HG02885 (cell line): ENCODE measurements at regions not wholly inside any gene's neighbourhood (a gene's known extent, or its start where the extent isn't known, plus 50 kb on each side); places are given as distances from the start of the nearest gene placed in this dataset.
"Not testable (repeated sequence)": the region's sequence is repeated elsewhere in the genome, so short reads cannot be mapped to it uniquely, and the experiment has no call there.

ENCODE experiments used
- ATAC-seq: cut with Tn5 transposase; IDR thresholded peaks from one replicate; pipeline ENCODE4 v1.9.1; 2021; ENCODE audit warnings: mild to moderate bottlenecking; ENCODE audit not compliant: unreplicated experiment, poor library complexity

DNA sequence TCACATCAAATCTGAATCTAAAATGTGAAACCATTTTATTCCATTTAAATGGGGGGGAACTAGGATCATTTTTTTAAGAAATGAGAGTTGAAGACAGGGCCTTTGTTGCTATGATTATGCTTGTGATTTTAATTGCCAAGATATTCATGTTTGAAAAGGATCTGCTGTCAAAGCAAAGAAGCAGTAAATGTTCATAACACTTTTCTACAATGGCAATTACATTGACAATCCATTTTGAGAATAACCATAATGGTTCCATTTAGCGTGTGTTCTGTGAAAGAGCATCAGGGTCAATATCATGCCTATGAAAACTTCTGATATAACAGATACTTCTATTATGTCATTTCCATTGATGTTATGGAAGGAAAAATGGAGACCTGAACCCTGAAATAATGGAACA lies 745.8 kb upstream of the SGO1 start:
- ATAC-seq: no peak

DNA sequence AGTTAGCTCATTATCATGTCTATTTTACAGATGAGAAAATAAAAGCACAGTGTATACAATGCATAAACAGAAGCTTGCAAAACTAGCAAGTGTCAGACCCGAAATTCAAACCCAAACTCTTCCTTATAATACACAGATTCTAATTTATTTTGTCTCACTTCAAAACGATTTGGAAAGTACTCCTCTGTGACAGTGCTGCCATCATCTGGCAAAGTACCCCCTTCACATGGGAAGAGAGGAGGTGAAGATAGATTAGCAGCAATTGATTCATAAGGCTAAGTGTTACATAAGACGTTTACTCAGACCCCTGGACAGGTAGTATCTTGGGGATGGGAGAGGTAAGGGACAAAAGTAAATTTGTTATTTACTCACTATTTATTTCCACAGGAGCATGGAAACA lies 744.0 kb upstream of the SGO1 start:
- no peak for ATAC-seq

DNA sequence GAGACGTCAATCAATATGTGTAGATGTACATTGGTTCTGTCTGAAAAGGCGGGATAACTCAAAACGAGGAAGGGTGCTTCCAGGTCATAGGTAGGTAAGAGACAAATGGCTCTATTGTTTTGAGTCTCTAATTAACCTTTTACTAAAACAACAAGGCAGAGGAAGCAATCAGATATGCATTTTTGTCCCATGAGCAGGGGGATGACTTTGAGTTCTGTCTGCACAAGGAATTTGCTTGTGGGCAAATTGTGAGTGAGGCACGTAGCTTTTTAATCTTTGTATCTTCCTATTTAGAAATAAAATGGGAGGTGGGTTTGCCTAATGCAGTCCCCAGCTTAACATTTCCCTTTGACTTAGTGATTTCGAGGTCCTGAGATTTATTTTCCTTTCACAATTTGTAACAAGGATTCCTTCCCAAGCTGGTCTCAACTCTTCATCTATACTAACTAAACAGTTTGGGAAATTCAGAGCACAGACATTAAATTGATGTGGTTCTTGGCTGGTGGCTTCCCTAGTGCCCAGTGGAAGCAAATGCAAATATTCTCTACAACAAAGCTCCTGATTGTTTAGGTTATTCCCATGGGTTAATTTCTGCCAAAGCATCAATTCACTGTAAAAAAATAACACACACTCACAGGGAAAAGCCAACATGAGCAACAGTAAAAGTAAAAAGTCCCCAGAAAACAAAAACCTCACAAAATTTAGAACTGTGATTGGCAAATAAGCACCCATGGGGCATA lies 738.8 kb upstream of the SGO1 start:
- ATAC-seq: no peak

- not testable (repeated sequence) for ATAC-seq
Measured at GRCh38 chr3:20921112-20921511, 735.1 kb upstream of the SGO1 start.

GRCh38 chr3:20916951-20917606 lies 731.1 kb upstream of the SGO1 start:
- ATAC-seq: no peak

DNA sequence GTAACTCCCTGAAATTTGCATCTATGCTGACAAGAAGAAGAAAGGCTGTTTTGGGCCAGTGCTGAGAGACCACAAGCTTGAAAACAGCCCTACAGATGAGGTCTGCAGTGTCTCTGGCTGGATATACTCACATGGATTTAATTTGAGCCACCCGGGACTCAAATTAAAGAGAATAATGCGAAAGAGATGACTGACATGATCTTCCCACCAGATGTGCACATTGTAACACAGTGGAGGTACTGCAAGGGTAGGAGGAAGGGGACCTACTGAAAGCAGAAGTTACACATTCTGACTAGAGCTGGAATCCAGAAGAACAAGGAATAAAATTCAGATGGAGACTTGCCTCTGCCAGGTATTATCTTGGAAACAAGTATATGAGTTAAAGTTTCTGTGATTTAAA lies 728.3 kb upstream of the SGO1 start:
- no peak for ATAC-seq

DNA sequence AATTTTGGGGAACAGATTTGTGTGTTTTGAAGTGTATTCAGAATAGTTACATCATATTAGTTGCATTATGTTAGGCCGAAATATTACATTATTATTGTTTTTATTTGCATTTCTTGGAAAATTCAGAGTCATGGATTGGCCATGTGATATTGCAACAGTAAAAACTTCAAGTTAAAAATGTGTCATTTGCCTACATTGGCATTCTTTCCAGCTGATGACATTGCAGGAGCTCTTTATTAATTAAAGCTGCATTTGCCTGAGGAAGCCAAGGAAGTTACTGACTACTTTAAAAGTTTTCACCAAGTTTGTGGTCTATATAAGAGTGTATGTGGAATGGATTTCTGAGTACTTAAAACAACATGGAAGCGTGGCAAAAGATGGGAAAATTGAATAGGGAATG lies 726.4 kb upstream of the SGO1 start:
- ATAC-seq: no peak

GRCh38 chr3:20909511-20909910 lies 723.5 kb upstream of the SGO1 start:
- no peak for ATAC-seq

- no peak for ATAC-seq
Measured at GRCh38 chr3:20905210-20905805, 719.3 kb upstream of the SGO1 start.

DNA sequence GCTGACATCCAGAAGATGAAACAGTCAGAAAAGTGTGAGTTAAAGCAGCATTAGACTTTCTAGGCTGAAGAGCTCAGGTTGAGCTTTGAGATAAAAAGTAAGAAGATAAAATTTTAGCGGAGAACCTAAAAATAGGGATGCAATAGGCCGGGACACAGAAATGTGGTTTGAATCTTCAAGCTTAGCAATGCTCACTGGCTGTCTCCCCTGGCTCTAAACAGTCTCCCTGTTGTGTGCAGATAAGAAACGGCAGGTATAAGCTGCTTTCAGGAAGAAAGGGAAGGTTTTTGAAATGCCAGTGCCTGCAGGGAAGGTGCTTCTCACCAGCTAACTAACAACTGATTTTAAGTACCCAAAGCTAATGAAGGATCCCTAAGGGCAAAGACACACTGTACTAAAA lies 718.7 kb upstream of the SGO1 start:
- no peak for ATAC-seq

DNA sequence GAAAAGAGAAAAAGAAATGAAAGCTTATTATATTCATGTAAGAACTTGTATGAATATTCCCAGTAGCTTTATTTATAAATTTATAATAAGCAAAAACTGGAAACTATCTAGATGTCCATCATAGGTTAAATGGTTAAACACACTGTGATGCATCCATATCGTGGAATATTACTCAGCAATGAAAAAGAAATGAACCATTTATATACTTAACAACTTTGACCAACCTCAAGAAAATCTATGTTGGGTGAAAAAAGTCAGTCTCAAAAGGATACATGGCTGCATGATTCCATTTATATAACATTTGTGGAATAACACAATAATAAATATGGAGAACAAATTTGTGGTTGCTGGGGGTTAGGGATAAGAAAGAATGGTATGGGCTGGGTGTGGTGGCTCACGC lies 713.0 kb upstream of the SGO1 start:
- ATAC-seq: no peak

- ATAC-seq: no peak
Measured at GRCh38 chr3:20890111-20890519, 704.1 kb upstream of the SGO1 start.

GRCh38 chr3:20878691-20879090 lies 692.7 kb upstream of the SGO1 start:
- ATAC-seq: no peak

DNA sequence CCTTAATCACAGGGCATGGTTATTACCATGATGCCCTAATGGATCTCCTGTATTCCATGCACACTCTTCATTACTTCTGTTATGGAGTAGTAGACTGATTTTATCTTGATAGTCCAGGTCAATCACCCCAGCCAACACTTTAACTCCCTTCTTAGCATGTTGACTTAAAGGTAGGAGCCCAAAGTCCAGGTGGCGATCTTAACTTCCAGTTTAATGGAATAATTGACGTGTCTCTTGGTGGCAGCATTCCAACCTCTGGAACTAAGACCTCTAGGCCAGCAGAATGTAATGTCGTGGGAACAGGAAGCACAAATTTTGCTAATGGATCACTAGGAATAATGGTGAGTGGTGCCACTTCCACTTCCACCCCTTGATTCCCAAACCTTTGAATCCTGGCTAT lies 687.2 kb upstream of the SGO1 start:
- ATAC-seq: no peak

- ATAC-seq: no peak
Measured at GRCh38 chr3:20870106-20870899, 684.3 kb upstream of the SGO1 start.

DNA sequence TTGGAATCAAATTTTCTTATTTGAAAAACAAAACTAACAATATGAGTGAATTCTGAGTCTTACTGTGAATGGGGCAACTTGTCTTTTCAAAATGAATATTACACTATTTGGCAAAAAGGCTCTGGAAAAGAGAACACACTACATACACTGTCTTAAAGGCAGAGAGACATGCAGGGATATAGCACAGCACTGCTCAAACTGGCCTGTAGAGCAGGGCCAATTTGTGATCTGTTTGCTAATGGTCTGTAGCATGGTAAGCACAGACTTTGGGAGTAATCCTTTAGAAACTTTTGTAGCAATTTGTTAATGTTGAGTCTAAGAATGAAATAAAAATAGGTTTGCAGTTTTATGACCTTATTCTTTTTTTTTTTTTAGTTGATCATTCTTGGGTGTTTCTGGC lies 679.8 kb upstream of the SGO1 start:
- no peak for ATAC-seq

GRCh38 chr3:20861454-20861853 lies 675.4 kb upstream of the SGO1 start:
- no peak for ATAC-seq

DNA sequence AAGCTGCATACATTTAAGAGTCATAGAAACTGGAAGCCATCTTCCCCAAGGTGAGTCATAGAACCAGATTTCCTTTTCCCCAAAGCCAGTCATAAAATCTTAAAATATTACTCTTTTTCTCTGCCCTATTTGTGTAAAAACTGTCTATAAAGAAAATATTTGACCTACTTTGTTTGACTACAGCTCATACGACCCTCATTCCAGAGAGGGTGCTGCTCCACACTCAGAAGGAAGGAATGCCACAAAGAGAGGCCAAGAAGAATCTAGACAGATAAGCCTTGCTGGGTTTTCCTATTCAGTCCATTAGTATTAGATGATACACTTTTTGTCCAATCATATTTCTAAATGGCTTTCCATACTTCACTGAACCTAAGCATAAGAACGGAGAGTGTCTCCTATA lies 671.6 kb upstream of the SGO1 start:
- no peak for ATAC-seq

DNA sequence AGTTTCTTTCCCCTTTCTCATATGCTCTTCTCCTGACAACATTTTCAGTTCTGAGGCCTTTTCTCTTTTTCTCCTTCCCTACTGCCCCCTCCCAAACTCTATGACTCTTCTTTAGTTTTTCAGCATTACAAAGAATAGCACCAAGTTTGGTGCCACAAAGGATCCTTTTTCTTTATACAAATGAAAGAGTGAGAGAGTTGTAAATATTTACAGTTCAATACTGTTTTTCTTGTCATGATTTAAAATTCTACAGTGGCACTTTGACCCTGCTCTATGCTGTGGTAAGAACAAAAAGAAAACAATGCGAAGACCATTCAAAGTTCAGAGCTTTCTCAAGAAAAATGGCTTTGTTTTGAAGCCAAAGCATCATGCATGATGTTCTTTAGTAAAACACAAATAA lies 667.9 kb upstream of the SGO1 start:
- ATAC-seq: no peak

GRCh38 chr3:20852712-20853111 lies 666.7 kb upstream of the SGO1 start:
- ATAC-seq: no peak

DNA sequence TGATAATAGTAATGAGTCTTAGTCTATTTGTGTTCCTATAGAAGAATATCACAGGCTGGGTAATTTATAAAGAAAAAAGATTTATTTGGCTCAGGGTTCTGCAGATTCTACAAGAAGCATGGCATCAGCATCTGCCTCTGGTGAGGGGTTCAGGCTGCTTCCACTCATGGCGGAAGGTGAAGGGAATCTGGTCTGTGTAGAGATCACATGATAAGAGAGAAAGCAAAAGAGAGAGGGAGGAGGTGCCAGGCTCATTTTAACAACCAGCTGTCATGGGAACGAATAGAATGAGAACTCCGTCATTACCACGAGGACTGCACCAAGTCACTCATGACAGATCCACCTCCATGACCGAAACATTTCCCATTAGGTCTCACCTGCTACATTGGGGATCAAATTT lies 664.0 kb upstream of the SGO1 start:
- no peak for ATAC-seq
